Fibroblast of mammary gland (primary cell): ENCODE measurements at regions not wholly inside any gene's neighbourhood (a gene's known extent, or its start where the extent isn't known, plus 50 kb on each side); places are given as distances from the start of the nearest gene placed in this dataset.

Experiments
- DNase-seq: peaks from one replicate; pipeline ENCODE4 v3.0.0-alpha.2; 2010; ENCODE audit warnings: low read depth
- H3K4me3 ChIP-seq: 2 replicates; pipeline ENCODE4 v1.5.1; 2011; ENCODE audit warnings: low read depth, mild to moderate bottlenecking, low read length, moderate library complexity; ENCODE audit not compliant: control insufficient read depth
- TF ChIP-seq, protein P1 (sequence below): conservative IDR thresholded peaks from 2 replicates; pipeline ENCODE4 v1.5.1; 2011; ENCODE audit warnings: low read depth, low read length, inconsistent platforms; ENCODE audit not compliant: control insufficient read depth, insufficient read depth

DNA sequence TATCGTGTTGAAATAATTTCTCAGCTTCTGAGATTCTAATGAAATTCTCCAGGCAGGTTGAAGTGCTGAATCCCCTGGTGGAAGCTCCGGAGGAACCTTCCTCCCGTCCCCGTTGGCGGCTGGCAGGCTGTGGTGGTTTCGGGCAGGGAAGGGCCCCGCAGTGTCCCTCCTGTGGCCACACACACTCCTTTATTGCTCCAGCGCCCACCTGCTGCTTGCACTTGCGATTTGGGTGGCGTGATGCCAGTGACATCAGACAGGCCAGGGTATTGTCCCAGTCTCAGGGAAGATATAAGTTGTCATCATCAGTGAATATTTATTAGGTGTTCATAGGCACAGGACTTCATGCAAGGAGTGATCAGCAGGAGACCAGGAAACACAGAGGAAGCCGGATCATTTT is 530.4 kb downstream of the QKI start:
- no peak for DNase-seq
- no peak overlapping the region for H3K4me3 ChIP-seq

DNA sequence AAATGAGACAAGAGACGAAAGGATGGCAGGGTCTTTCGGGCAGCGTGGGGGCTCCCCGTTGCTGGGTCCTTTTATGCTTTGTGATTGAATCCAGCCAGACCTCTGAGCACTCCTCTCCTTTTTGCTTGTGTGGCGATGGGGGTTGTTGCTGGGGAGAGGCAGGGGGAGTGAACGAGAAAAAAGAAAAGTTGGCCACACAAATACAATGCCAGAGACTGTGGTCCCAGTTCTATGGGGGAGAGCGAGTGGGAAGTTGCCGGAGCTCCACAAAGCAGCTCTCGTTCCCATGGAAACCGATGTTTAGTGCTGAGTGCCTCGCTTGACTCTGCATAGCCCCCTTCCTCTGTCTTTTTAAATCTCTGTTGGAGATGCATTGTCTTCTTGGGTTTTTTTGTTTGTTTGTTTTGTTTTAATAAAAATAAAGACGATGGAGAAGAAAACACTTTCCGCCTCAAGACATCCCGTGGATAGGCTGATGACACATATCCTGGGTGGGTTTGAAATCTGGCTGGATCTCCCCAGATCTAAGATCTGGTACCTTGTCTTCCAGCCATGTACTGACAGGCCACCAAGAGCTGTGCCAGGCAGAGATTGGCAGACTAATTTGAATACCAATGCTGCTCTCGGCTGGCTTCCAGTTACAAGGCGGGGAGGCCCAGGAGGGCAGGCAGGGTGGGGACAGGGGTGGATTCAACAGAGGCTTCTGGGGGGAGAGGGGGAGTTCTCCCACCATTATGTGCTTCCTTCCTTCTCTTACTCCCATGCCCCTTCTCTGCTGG is 529.3 kb downstream of the QKI start:
- TF ChIP-seq, protein P1, sequence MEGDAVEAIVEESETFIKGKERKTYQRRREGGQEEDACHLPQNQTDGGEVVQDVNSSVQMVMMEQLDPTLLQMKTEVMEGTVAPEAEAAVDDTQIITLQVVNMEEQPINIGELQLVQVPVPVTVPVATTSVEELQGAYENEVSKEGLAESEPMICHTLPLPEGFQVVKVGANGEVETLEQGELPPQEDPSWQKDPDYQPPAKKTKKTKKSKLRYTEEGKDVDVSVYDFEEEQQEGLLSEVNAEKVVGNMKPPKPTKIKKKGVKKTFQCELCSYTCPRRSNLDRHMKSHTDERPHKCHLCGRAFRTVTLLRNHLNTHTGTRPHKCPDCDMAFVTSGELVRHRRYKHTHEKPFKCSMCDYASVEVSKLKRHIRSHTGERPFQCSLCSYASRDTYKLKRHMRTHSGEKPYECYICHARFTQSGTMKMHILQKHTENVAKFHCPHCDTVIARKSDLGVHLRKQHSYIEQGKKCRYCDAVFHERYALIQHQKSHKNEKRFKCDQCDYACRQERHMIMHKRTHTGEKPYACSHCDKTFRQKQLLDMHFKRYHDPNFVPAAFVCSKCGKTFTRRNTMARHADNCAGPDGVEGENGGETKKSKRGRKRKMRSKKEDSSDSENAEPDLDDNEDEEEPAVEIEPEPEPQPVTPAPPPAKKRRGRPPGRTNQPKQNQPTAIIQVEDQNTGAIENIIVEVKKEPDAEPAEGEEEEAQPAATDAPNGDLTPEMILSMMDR: no peak
- H3K4me3 ChIP-seq: no peak overlapping the region
- DNase-seq: peak; percentile 7

More for the DNA sequence above, 530.4 kb downstream of the QKI start:
- TF ChIP-seq, protein P1: no peak

DNA sequence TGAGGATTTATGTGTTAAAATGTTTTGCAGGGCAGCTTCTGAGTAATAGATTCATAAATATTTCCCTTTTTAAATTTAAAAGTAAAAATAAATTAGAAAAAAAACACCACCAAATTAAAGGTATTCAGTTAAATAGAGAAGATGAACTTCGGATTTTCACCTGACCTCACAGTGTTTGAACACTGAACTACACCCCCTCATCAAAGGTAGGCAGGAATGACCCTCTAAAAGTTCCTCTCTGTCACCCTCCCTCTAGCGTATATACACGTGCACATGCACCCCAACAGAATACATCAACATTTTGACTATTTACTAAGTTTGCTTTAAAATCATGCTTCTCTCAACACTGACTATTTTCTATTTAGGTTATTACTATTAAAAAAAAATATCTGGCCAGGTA is 528.3 kb downstream of the QKI start:
- DNase-seq: no peak
- no peak overlapping the region for H3K4me3 ChIP-seq
- TF ChIP-seq, protein P1: no peak

DNA sequence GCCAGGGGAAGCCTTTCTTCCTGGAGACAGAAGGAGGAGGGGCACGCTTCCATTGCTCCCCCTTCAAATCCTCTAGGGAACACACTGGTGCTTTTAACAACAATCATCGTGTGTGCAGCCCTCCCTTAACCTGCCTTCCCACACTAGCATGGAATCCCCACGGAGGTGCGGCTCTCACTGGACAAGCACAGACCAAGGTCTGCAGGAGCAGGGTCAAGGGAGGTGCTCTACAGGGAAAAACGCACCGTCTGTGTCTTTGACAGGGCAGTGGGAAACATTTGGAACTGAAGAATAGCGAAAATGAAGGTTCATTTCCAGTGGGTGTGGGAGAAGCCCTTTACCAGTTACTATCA is 527.1 kb downstream of the QKI start:
- no peak for DNase-seq
- H3K4me3 ChIP-seq: no peak overlapping the region
- TF ChIP-seq, protein P1: no peak

DNA sequence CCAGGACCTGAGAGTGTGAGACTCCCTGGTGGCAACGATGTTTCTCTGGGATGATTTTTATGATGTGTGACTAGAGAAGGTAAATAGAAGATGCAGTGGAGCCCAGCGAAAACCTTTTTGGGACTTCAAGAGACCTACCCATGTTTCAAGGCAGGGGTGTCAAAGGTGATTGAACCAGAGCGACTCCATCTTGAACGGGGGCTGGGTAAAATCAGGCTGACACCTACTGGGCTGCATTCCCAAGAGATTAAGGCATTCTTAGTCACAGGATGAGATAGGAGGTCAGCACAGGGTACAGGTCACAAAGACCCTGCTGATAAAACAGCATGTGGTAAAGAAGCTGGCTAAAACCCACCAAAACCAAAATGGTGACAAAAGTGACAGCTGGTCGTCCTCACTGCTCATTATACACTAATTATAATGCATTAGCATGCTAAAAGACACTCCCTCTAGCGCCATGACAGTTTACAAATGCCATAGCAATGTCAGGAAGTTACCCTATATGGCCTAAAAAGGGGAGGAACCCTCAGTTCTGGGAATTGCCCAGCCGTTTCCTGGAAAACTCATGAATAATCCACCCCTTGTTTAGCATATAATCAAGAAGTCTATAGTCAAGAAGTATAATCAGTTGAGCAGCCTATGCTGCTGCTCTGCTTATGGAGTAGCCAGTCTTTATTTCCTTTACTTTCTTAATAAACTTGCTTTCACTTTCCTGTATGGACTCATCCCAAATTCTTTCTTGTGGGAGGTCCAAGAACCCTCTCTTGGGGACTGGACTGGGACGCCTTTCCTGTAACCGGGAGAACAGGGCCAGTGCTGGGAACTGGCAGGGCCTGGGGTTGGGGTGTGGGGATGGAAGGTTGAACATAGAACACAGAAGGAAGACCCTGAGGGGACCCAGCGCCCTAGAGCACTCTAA is 526.4 kb downstream of the QKI start:
- H3K4me3 ChIP-seq: no peak overlapping the region
- peak; percentile 7 for DNase-seq
- TF ChIP-seq, protein P1: no peak

DNA sequence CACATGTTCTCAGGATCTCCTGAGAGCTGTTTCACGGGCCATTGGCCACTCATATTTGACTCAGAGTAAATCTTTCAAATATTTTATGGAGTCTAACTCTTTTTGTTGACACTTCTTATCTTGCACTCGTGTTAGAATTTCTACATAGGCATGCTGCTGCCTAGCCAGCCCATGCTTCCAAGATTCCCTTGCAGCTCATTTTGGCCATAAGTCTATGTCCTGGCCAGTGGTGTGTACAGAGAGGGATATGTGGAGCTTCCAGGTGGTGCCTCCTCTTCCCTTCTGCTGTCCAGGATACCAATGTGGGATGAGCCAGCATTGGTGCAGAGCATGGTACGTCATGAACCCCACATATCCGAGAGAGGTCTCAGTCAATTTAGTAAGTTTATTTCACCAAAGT is 522.6 kb downstream of the QKI start:
- no peak for DNase-seq
- TF ChIP-seq, protein P1: no peak
- H3K4me3 ChIP-seq: no peak overlapping the region
